HL-60 (cell line): ENCODE measurements at regions not wholly inside any gene's neighbourhood (a gene's known extent, or its start where the extent isn't known, plus 50 kb on each side); places are given as distances from the start of the nearest gene placed in this dataset.

Experiments used
- CTCF ChIP-seq: IDR thresholded peaks from one replicate; pipeline ENCODE4 v1.5.1; 2011; ENCODE audit warnings: low read length, control low read depth, inconsistent platforms; ENCODE audit not compliant: insufficient read depth
- GABPA ChIP-seq: IDR thresholded peaks from 2 replicates; pipeline ENCODE4 v1.6.1; 2012; ENCODE audit warnings: low read depth

GRCh38 chr15:39468828-39469227 is 112.1 kb upstream of the THBS1 start:
- no peak for TF ChIP-seq CTCF
- TF ChIP-seq GABPA: no peak
